Fibroblast of lung (primary cell): ENCODE measurements at regions not wholly inside any gene's neighbourhood (a gene's known extent, or its start where the extent isn't known, plus 50 kb on each side); places are given as distances from the start of the nearest gene placed in this dataset.

Source experiments
- DNase-seq, 2 donors: peaks; one replicate each; pipeline versions ENCODE4 v3.0.0 to v3.0.0-alpha.2; 2010; ENCODE audit warnings: low read depth in 2 of 2
- H2AFZ ChIP-seq: 2 replicates; pipeline ENCODE4 v1.5.1; 2012; ENCODE audit warnings: low read length, control low read depth, inconsistent platforms
- H3K27ac ChIP-seq: 2 replicates; pipeline ENCODE4 v1.5.1; 2011; ENCODE audit warnings: low read length, control low read depth; ENCODE audit not compliant: insufficient read depth
- H3K27me3 ChIP-seq: 2 replicates; pipeline ENCODE4 v1.5.1; 2011; ENCODE audit warnings: mild to moderate bottlenecking, low read length; ENCODE audit not compliant: control insufficient read depth, insufficient read depth
- H3K36me3 ChIP-seq: 2 replicates; pipeline ENCODE4 v1.5.1; 2011; ENCODE audit warnings: low read length; ENCODE audit not compliant: control insufficient read depth, insufficient read depth
- H3K4me1 ChIP-seq: 2 replicates; pipeline ENCODE4 v1.5.1; 2011; ENCODE audit warnings: low read length; ENCODE audit not compliant: control insufficient read depth, insufficient read depth; ENCODE audit errors: extremely low read depth
- H3K4me2 ChIP-seq: 2 replicates; pipeline ENCODE4 v1.5.1; 2011; ENCODE audit warnings: low read length, control low read depth; ENCODE audit not compliant: insufficient read depth; ENCODE audit errors: extremely low read depth
- H3K4me3 ChIP-seq, 4 experiments: fragments of 200-600 bp in 1 of 4; sonication (generic) in 1 of 4; replicated peaks in 1 of 4; 2 replicates each; pipeline ENCODE4 v1.5.1; 2011 to 2016; ENCODE audit warnings: low read length in 4 of 4, low read depth in 3 of 4, mild to moderate bottlenecking in 3 of 4, control low read depth in 2 of 4, inconsistent platforms in 1 of 4, mixed read lengths in 1 of 4; ENCODE audit not compliant: insufficient read depth in 1 of 4; ENCODE audit errors: control extremely low read depth in 1 of 4
- H3K79me2 ChIP-seq: 2 replicates; pipeline ENCODE4 v1.5.1; 2012; ENCODE audit warnings: mild to moderate bottlenecking, low read length, inconsistent platforms; ENCODE audit not compliant: control insufficient read depth, insufficient read depth
- H3K9ac ChIP-seq: 2 replicates; pipeline ENCODE4 v1.5.1; 2011; ENCODE audit warnings: mild to moderate bottlenecking, low read length, control low read depth; ENCODE audit not compliant: insufficient read depth
- H3K9me3 ChIP-seq: 2 replicates; pipeline ENCODE4 v1.5.1; 2012; ENCODE audit warnings: low read depth, low read length; ENCODE audit not compliant: control insufficient read depth, insufficient read depth
- H4K20me1 ChIP-seq: 2 replicates; pipeline ENCODE4 v1.5.1; 2011; ENCODE audit warnings: low read length; ENCODE audit not compliant: control insufficient read depth, insufficient read depth; ENCODE audit errors: extremely low read depth
- EZH2 ChIP-seq: IDR thresholded peaks from 2 replicates; pipeline ENCODE4 v1.5.1; 2012; ENCODE audit warnings: low read length, control low read depth, mild to moderate bottlenecking; ENCODE audit errors: missing control alignments
- TF ChIP-seq, protein P1 (sequence below), 2 donors: IDR thresholded peaks in 1 of 2; conservative IDR thresholded peaks in 1 of 2; 1 replicate in 1 of 2; 2 replicates in 1 of 2; pipeline ENCODE4 v1.5.1; 2011 to 2012; ENCODE audit warnings: low read length in 2 of 2, control low read depth in 1 of 2, inconsistent platforms in 1 of 2, low read depth in 1 of 2, mild to moderate bottlenecking in 1 of 2

- DNase-seq, result no peak
- H3K27me3 ChIP-seq, result no peaks in the 10 kb centered on the region
- no peaks in the 10 kb centered on the region for H3K79me2 ChIP-seq
- no peak overlapping the region for H3K27ac ChIP-seq
- peaks cover 2% of the 10 kb centered on the region for H3K4me1 ChIP-seq
- no peaks in the 10 kb centered on the region for H4K20me1 ChIP-seq
- no peak overlapping the region for H3K4me2 ChIP-seq
- no peak overlapping the region for H3K4me3 ChIP-seq
- no peak overlapping the region for H3K9ac ChIP-seq
- no peak overlapping the region for H2AFZ ChIP-seq
- H3K9me3 ChIP-seq, result no peaks in the 10 kb centered on the region
- H3K36me3 ChIP-seq, result no peaks in the 10 kb centered on the region
- no peak for TF ChIP-seq EZH2
- TF ChIP-seq, protein P1, sequence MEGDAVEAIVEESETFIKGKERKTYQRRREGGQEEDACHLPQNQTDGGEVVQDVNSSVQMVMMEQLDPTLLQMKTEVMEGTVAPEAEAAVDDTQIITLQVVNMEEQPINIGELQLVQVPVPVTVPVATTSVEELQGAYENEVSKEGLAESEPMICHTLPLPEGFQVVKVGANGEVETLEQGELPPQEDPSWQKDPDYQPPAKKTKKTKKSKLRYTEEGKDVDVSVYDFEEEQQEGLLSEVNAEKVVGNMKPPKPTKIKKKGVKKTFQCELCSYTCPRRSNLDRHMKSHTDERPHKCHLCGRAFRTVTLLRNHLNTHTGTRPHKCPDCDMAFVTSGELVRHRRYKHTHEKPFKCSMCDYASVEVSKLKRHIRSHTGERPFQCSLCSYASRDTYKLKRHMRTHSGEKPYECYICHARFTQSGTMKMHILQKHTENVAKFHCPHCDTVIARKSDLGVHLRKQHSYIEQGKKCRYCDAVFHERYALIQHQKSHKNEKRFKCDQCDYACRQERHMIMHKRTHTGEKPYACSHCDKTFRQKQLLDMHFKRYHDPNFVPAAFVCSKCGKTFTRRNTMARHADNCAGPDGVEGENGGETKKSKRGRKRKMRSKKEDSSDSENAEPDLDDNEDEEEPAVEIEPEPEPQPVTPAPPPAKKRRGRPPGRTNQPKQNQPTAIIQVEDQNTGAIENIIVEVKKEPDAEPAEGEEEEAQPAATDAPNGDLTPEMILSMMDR (conservative IDR thresholded peaks at IDR 0.05 in 1 of 2, IDR thresholded peaks at IDR 0.05 in 1 of 2; ENCODE audit: low read depth in 1 of 2, low read length in 2 of 2), result no peak
These were observed 65.5 kb upstream of the TAF11L2 start for GRCh38 chr5:17432569-17432968.

DNA sequence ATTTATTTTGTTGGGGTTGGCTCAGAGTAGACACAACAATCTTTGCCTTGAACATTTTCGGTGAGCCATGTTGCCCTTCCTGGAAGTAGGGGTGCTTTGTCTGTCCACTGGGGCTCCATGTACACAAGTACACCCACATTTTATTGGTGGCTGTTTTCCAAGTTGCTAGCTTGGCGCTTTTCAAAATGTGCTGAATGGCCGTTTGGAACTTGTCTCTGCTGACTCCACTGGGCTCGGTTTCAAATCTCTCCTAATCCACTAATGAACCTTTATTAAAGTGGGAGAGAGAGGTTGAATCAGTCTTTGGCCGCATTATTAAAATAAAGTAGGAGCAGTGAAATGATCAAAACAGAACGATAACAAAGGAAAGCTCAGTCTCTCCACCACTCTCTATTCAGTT lies 64.6 kb upstream of the TAF11L2 start:
- no peaks in the 10 kb centered on the region for H3K9me3 ChIP-seq
- no peak for TF ChIP-seq EZH2
- TF ChIP-seq, protein P1 (conservative IDR thresholded peaks at IDR 0.05 in 1 of 2, IDR thresholded peaks at IDR 0.05 in 1 of 2; ENCODE audit: low read depth in 1 of 2, low read length in 2 of 2), result no peak
- peaks cover 2% of the 10 kb centered on the region for H3K4me1 ChIP-seq
- H3K27me3 ChIP-seq, result no peaks in the 10 kb centered on the region
- DNase-seq, result no peak
- no peaks in the 10 kb centered on the region for H3K36me3 ChIP-seq
- no peak overlapping the region for H3K27ac ChIP-seq
- no peak overlapping the region for H3K4me2 ChIP-seq
- H4K20me1 ChIP-seq, result no peaks in the 10 kb centered on the region
- no peak overlapping the region for H2AFZ ChIP-seq
- no peak overlapping the region for H3K9ac ChIP-seq
- H3K4me3 ChIP-seq, result no peak overlapping the region
- H3K79me2 ChIP-seq, result no peaks in the 10 kb centered on the region

DNA sequence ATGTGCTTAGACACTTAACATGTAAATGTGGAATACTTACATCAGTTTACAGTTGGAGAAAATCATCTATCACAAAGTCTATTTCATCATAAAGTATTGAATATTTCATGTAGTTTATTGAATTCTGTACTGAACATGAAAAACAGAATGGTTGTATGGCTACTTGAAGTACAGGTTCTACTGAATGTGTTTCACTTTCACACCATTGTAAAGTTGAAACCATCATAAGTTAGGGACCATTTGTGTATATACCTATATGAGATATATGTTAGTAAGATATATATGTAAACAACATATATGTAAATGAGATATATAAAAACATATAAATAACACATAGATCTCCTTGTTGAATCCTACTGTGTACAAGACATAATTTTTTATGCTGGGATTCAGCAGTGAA lies 63.0 kb upstream of the TAF11L2 start:
- peaks cover 2% of the 10 kb centered on the region for H3K4me1 ChIP-seq
- H3K9me3 ChIP-seq, result no peaks in the 10 kb centered on the region
- no peaks in the 10 kb centered on the region for H3K79me2 ChIP-seq
- no peaks in the 10 kb centered on the region for H3K27me3 ChIP-seq
- no peak overlapping the region for H3K4me2 ChIP-seq
- H3K9ac ChIP-seq, result no peak overlapping the region
- no peak overlapping the region for H3K27ac ChIP-seq
- H3K4me3 ChIP-seq, result no peak overlapping the region
- H3K36me3 ChIP-seq, result no peaks in the 10 kb centered on the region
- no peak for DNase-seq
- TF ChIP-seq, protein P1 (conservative IDR thresholded peaks at IDR 0.05 in 1 of 2, IDR thresholded peaks at IDR 0.05 in 1 of 2; ENCODE audit: low read depth in 1 of 2, low read length in 2 of 2), result no peak
- TF ChIP-seq EZH2, result no peak
- H2AFZ ChIP-seq, result no peak overlapping the region
- H4K20me1 ChIP-seq, result no peaks in the 10 kb centered on the region
